ENCODE measurements at regions not wholly inside any gene's neighbourhood (a gene's known extent, or its start where the extent isn't known, plus 50 kb on each side); places are given as distances from the start of the nearest gene placed in this dataset.

DNA sequence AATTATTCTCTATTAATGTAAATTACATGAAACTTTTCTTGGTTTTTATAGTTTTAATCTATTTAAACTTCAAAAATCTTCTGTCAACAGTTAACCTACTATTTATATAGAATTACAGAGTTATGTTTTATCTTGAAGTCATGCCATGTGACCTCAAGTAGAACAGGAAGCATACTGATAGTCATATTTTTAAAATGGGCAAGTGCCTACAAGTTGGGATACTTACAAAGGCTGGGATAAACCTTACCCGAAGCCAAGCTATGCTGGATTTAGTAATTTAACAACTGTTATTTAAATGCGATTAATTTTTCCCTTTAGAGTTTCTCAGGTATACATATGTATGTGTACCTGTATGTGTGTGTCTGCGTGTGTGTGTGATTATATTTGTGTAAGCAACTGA lies 266.9 kb downstream of the RASSF9 start:
- TF ChIP-seq, protein P1, sequence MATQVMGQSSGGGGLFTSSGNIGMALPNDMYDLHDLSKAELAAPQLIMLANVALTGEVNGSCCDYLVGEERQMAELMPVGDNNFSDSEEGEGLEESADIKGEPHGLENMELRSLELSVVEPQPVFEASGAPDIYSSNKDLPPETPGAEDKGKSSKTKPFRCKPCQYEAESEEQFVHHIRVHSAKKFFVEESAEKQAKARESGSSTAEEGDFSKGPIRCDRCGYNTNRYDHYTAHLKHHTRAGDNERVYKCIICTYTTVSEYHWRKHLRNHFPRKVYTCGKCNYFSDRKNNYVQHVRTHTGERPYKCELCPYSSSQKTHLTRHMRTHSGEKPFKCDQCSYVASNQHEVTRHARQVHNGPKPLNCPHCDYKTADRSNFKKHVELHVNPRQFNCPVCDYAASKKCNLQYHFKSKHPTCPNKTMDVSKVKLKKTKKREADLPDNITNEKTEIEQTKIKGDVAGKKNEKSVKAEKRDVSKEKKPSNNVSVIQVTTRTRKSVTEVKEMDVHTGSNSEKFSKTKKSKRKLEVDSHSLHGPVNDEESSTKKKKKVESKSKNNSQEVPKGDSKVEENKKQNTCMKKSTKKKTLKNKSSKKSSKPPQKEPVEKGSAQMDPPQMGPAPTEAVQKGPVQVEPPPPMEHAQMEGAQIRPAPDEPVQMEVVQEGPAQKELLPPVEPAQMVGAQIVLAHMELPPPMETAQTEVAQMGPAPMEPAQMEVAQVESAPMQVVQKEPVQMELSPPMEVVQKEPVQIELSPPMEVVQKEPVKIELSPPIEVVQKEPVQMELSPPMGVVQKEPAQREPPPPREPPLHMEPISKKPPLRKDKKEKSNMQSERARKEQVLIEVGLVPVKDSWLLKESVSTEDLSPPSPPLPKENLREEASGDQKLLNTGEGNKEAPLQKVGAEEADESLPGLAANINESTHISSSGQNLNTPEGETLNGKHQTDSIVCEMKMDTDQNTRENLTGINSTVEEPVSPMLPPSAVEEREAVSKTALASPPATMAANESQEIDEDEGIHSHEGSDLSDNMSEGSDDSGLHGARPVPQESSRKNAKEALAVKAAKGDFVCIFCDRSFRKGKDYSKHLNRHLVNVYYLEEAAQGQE (IDR thresholded peaks at IDR 0.05; ENCODE audit: borderline replicate concordance in 1 of 2, low read depth in 1 of 2, low read length in 2 of 2): no peak
- TF ChIP-seq, protein P2, sequence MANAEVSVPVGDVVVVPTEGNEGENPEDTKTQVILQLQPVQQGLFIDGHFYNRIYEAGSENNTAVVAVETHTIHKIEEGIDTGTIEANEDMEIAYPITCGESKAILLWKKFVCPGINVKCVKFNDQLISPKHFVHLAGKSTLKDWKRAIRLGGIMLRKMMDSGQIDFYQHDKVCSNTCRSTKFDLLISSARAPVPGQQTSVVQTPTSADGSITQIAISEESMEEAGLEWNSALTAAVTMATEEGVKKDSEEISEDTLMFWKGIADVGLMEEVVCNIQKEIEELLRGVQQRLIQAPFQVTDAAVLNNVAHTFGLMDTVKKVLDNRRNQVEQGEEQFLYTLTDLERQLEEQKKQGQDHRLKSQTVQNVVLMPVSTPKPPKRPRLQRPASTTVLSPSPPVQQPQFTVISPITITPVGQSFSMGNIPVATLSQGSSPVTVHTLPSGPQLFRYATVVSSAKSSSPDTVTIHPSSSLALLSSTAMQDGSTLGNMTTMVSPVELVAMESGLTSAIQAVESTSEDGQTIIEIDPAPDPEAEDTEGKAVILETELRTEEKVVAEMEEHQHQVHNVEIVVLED (CRISPR knock-in tag; IDR thresholded peaks at IDR 0.05; ENCODE audit: borderline replicate concordance): no peak
- TF ChIP-seq GABPB1 (CRISPR knock-in tag; IDR thresholded peaks at IDR 0.05): no peak
- TF ChIP-seq, protein P3, sequence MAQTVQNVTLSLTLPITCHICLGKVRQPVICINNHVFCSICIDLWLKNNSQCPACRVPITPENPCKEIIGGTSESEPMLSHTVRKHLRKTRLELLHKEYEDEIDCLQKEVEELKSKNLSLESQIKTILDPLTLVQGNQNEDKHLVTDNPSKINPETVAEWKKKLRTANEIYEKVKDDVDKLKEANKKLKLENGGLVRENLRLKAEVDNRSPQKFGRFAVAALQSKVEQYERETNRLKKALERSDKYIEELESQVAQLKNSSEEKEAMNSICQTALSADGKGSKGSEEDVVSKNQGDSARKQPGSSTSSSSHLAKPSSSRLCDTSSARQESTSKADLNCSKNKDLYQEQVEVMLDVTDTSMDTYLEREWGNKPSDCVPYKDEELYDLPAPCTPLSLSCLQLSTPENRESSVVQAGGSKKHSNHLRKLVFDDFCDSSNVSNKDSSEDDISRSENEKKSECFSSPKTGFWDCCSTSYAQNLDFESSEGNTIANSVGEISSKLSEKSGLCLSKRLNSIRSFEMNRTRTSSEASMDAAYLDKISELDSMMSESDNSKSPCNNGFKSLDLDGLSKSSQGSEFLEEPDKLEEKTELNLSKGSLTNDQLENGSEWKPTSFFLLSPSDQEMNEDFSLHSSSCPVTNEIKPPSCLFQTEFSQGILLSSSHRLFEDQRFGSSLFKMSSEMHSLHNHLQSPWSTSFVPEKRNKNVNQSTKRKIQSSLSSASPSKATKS (CRISPR knock-in tag; IDR thresholded peaks at IDR 0.05): no peak
- TF ChIP-seq, protein P4, sequence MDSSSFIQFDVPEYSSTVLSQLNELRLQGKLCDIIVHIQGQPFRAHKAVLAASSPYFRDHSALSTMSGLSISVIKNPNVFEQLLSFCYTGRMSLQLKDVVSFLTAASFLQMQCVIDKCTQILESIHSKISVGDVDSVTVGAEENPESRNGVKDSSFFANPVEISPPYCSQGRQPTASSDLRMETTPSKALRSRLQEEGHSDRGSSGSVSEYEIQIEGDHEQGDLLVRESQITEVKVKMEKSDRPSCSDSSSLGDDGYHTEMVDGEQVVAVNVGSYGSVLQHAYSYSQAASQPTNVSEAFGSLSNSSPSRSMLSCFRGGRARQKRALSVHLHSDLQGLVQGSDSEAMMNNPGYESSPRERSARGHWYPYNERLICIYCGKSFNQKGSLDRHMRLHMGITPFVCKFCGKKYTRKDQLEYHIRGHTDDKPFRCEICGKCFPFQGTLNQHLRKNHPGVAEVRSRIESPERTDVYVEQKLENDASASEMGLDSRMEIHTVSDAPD (CRISPR knock-in tag; IDR thresholded peaks at IDR 0.05): no peak
- TF ChIP-seq, protein P5, sequence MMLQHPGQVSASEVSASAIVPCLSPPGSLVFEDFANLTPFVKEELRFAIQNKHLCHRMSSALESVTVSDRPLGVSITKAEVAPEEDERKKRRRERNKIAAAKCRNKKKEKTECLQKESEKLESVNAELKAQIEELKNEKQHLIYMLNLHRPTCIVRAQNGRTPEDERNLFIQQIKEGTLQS (CRISPR knock-in tag; IDR thresholded peaks at IDR 0.05): no peak

Measured in HepG2 (cell line).